CD4-positive, alpha-beta memory T cell (primary cell): ENCODE measurements at regions not wholly inside any gene's neighbourhood (a gene's known extent, or its start where the extent isn't known, plus 50 kb on each side); places are given as distances from the start of the nearest gene placed in this dataset.
"Not testable (repeated sequence)": the region's sequence is repeated elsewhere in the genome, so short reads cannot be mapped to it uniquely, and the experiment has no call there.

Experiments
- CTCF ChIA-PET: fragments of 350-600 bp; sonication (Branson Sonifier 250); formaldehyde crosslinking; loops from one replicate; lab custom pipeline; 2021; ENCODE audit warnings: inconsistent platforms; ENCODE audit not compliant: partially characterized antibody; lab: Charles Lee
- POLR2A ChIA-PET: fragments of 350-600 bp; sonication (Branson Sonifier 250); formaldehyde crosslinking; loops from one replicate; lab custom pipeline; 2021; ENCODE audit not compliant: partially characterized antibody; lab: Charles Lee
- DNase-seq, 5 donors: peaks; one replicate each; pipeline versions ENCODE4 v3.0.0 to v3.0.0-alpha.2; 2020 to 2022; ENCODE audit warnings: mixed read lengths in 1 of 5
- H3K27ac ChIP-seq: one replicate; pipeline ENCODE4 v1.7.0; 2013; ENCODE audit warnings: low read depth, low read length
- H3K27me3 ChIP-seq: 2 replicates; pipeline ENCODE4 v1.7.0; 2013; ENCODE audit warnings: mild to moderate bottlenecking, low read length, moderate library complexity; ENCODE audit not compliant: insufficient read depth
- H3K36me3 ChIP-seq: 2 replicates; pipeline ENCODE4 v1.7.0; 2013; ENCODE audit warnings: mild to moderate bottlenecking, low read length, moderate library complexity; ENCODE audit not compliant: insufficient read depth
- H3K4me1 ChIP-seq: 2 replicates; pipeline ENCODE4 v1.7.0; 2013; ENCODE audit warnings: mild to moderate bottlenecking, low read length, moderate library complexity; ENCODE audit not compliant: insufficient read depth
- H3K4me3 ChIP-seq, 2 donors: one replicate each; pipeline ENCODE4 v1.7.0; 2013; ENCODE audit warnings: low read length in 2 of 2, mild to moderate bottlenecking in 1 of 2
- H3K9me3 ChIP-seq, 2 donors: one replicate each; pipeline ENCODE4 v1.7.0; 2013; ENCODE audit warnings: low read length in 2 of 2, control low read depth in 1 of 2; ENCODE audit not compliant: control insufficient read depth in 1 of 2
- H3K27ac Mint-ChIP-seq, 7 donors: one replicate each; pipeline ENCODE4 v1.8.0; 2020 to 2021; ENCODE audit warnings: mixed read lengths in 7 of 7, mild to moderate bottlenecking in 6 of 7, inconsistent platforms in 3 of 7, moderate library complexity in 3 of 7
- H3K27me3 Mint-ChIP-seq, 2 donors: one replicate each; pipeline ENCODE4 v1.8.0; 2020 to 2021; ENCODE audit warnings: mixed read lengths in 2 of 2
- H3K36me3 Mint-ChIP-seq, 2 donors: one replicate each; pipeline ENCODE4 v1.8.0; 2020 to 2021; ENCODE audit warnings: mixed read lengths in 2 of 2, inconsistent platforms in 1 of 2, mild to moderate bottlenecking in 1 of 2
- H3K4me1 Mint-ChIP-seq, 4 donors: one replicate each; pipeline ENCODE4 v1.8.0; 2020 to 2021; ENCODE audit warnings: mixed read lengths in 4 of 4, mild to moderate bottlenecking in 1 of 4
- H3K4me3 Mint-ChIP-seq, 8 donors: one replicate each; pipeline ENCODE4 v1.8.0; 2020 to 2021; ENCODE audit warnings: mixed read lengths in 8 of 8, mild to moderate bottlenecking in 7 of 8, moderate library complexity in 6 of 8, inconsistent platforms in 3 of 8
- H3K9me3 Mint-ChIP-seq, 8 donors: one replicate each; pipeline ENCODE4 v1.8.0; 2020 to 2021; ENCODE audit warnings: mixed read lengths in 8 of 8, mild to moderate bottlenecking in 5 of 8, inconsistent platforms in 3 of 8, moderate library complexity in 1 of 8
- intact Hi-C: fragments of 100-400 bp; cut with micrococcal nuclease; formaldehyde crosslinking; loops from one replicate; pipeline ENCODE4 v1.15.1; 2023

GRCh38 chr2:120515066-120515758 is 169.3 kb downstream of the INHBB start:
- DNase-seq, CTCF ChIA-PET, H3K36me3 ChIP-seq, intact Hi-C loops, H3K4me3 Mint-ChIP-seq, H3K4me1 ChIP-seq, POLR2A ChIA-PET, H3K4me3 ChIP-seq, H3K36me3 Mint-ChIP-seq, H3K9me3 Mint-ChIP-seq, H3K4me1 Mint-ChIP-seq, H3K27ac ChIP-seq, H3K27ac Mint-ChIP-seq, H3K27me3 ChIP-seq, H3K9me3 ChIP-seq: not testable (repeated sequence)
- H3K27me3 Mint-ChIP-seq = peaks cover 6 to 20% of the 10 kb centered on the region in 2 donors

- no peaks in the 10 kb centered on the region for H3K4me1 ChIP-seq
- peaks cover 0 to 4% (median 0%) of the 10 kb centered on the region in 4 donors for H3K4me1 Mint-ChIP-seq
- H3K27ac ChIP-seq = no peak overlapping the region
- H3K4me3 ChIP-seq = no peak overlapping the region
- H3K9me3 ChIP-seq = no peaks in the 10 kb centered on the region
- ChIA-PET CTCF (no interaction called here), POLR2A (no interaction called here)
- H3K9me3 Mint-ChIP-seq = peaks cover 0 to 5% (median 0%) of the 10 kb centered on the region in 8 donors
- peaks cover 6 to 20% of the 10 kb centered on the region in 2 donors for H3K27me3 Mint-ChIP-seq
- H3K4me3 Mint-ChIP-seq = no peak overlapping the region
- peak overlapping the region in 1 of 7 donors; percentile 37 for H3K27ac Mint-ChIP-seq
- no peak for DNase-seq
- no peaks in the 10 kb centered on the region for H3K36me3 Mint-ChIP-seq
- H3K27me3 ChIP-seq = no peaks in the 10 kb centered on the region
- intact Hi-C loops = no loop called here
- H3K36me3 ChIP-seq = no peaks in the 10 kb centered on the region
Measured at GRCh38 chr2:120515759-120516678, 170.1 kb downstream of the INHBB start.

GRCh38 chr2:120516679-120517314 is 170.9 kb downstream of the INHBB start:
- no peaks in the 10 kb centered on the region for H3K36me3 Mint-ChIP-seq
- Histone ChIP-seq H3K4me1 (no peaks in the 10 kb centered on the region), H3K36me3 (no peaks in the 10 kb centered on the region), H3K9me3 (no peaks in the 10 kb centered on the region), H3K4me3 (no peak overlapping the region), H3K27ac (no peak overlapping the region), H3K27me3 (no peaks in the 10 kb centered on the region)
- ChIA-PET POLR2A (no interaction called here), CTCF (no interaction called here)
- H3K4me3 Mint-ChIP-seq = no peak overlapping the region
- intact Hi-C loops = no loop called here
- peaks cover 0 to 4% (median 0%) of the 10 kb centered on the region in 4 donors for H3K4me1 Mint-ChIP-seq
- no peak for DNase-seq
- no peak overlapping the region for H3K27ac Mint-ChIP-seq
- peaks cover 0 to 5% (median 0%) of the 10 kb centered on the region in 8 donors for H3K9me3 Mint-ChIP-seq
- peaks cover 6 to 26% of the 10 kb centered on the region in 2 donors for H3K27me3 Mint-ChIP-seq

- no peak overlapping the region for H3K27ac Mint-ChIP-seq
- no peaks in the 10 kb centered on the region for H3K36me3 Mint-ChIP-seq
- H3K27me3 Mint-ChIP-seq = peaks cover 8 to 27% of the 10 kb centered on the region in 2 donors
- H3K4me3 ChIP-seq = no peak overlapping the region
- peaks cover 0 to 4% (median 0%) of the 10 kb centered on the region in 4 donors for H3K4me1 Mint-ChIP-seq
- H3K4me1 ChIP-seq = no peaks in the 10 kb centered on the region
- H3K4me3 Mint-ChIP-seq = no peak overlapping the region
- no peak overlapping the region for H3K27ac ChIP-seq
- H3K9me3 ChIP-seq = no peaks in the 10 kb centered on the region
- H3K27me3 ChIP-seq = no peaks in the 10 kb centered on the region
- peaks cover 0 to 5% (median 0%) of the 10 kb centered on the region in 8 donors for H3K9me3 Mint-ChIP-seq
- no peaks in the 10 kb centered on the region for H3K36me3 ChIP-seq
- POLR2A ChIA-PET = no interaction called here
- DNase-seq = no peak
- intact Hi-C loops = no loop called here
- CTCF ChIA-PET = no interaction called here
Measured at GRCh38 chr2:120517751-120518469, 172.0 kb downstream of the INHBB start.

- intact Hi-C loops = no loop called here
- no peak overlapping the region for H3K4me3 Mint-ChIP-seq
- H3K27ac ChIP-seq = no peak overlapping the region
- ChIA-PET POLR2A (no interaction called here), CTCF (no interaction called here)
- no peak overlapping the region for H3K4me3 ChIP-seq
- no peaks in the 10 kb centered on the region for H3K36me3 ChIP-seq
- H3K36me3 Mint-ChIP-seq = no peaks in the 10 kb centered on the region
- DNase-seq = no peak
- H3K4me1 Mint-ChIP-seq = peaks cover 0 to 4% (median 0%) of the 10 kb centered on the region in 4 donors
- H3K27me3 ChIP-seq = no peaks in the 10 kb centered on the region
- no peak overlapping the region for H3K27ac Mint-ChIP-seq
- peaks cover 0 to 5% (median 0%) of the 10 kb centered on the region in 8 donors for H3K9me3 Mint-ChIP-seq
- no peaks in the 10 kb centered on the region for H3K9me3 ChIP-seq
- H3K4me1 ChIP-seq = no peaks in the 10 kb centered on the region
- peaks cover 10 to 29% of the 10 kb centered on the region in 2 donors for H3K27me3 Mint-ChIP-seq
Measured at GRCh38 chr2:120518819-120519218, 172.9 kb downstream of the INHBB start.

- no peak overlapping the region for H3K27ac Mint-ChIP-seq
- no peaks in the 10 kb centered on the region for H3K9me3 ChIP-seq
- H3K27ac ChIP-seq = no peak overlapping the region
- no peaks in the 10 kb centered on the region for H3K4me1 ChIP-seq
- no peaks in the 10 kb centered on the region for H3K36me3 ChIP-seq
- peaks cover 10 to 29% of the 10 kb centered on the region in 2 donors for H3K27me3 Mint-ChIP-seq
- ChIA-PET POLR2A (no interaction called here), CTCF (no interaction called here)
- no peaks in the 10 kb centered on the region for H3K36me3 Mint-ChIP-seq
- intact Hi-C loops = no loop called here
- H3K27me3 ChIP-seq = no peaks in the 10 kb centered on the region
- no peak overlapping the region for H3K4me3 Mint-ChIP-seq
- H3K4me1 Mint-ChIP-seq = no peaks in the 10 kb centered on the region
- no peak overlapping the region for H3K4me3 ChIP-seq
- H3K9me3 Mint-ChIP-seq = peaks cover 0 to 5% (median 0%) of the 10 kb centered on the region in 8 donors
- no peak for DNase-seq
Measured at GRCh38 chr2:120519469-120519868, 173.5 kb downstream of the INHBB start.
